Uterus (tissue), 3 donors: ENCODE measurements at regions not wholly inside any gene's neighbourhood (a gene's known extent, or its start where the extent isn't known, plus 50 kb on each side); places are given as distances from the start of the nearest gene placed in this dataset.

Experiments used
- DNase-seq, 2 donors: peaks; one replicate each; pipeline ENCODE4 v3.0.0-alpha.2; 2019 to 2020
- H3K27ac ChIP-seq, 2 donors: fragments of 200-600 bp; sonication (generic); 1 replicate in 1 of 2; 2 replicates in 1 of 2; pipeline ENCODE4 v1.5.1; 2016 to 2018
- H3K27me3 ChIP-seq, 2 donors: fragments of 200-600 bp; sonication (generic); one replicate each; pipeline ENCODE4 v1.5.1; 2018 to 2019; ENCODE audit warnings: control low read depth in 1 of 2
- H3K36me3 ChIP-seq, 2 donors: fragments of 200-600 bp; sonication (generic); one replicate each; pipeline ENCODE4 v1.5.1; 2019; ENCODE audit warnings: control low read depth in 1 of 2
- H3K4me1 ChIP-seq, 2 donors: fragments of 200-600 bp; sonication (generic); one replicate each; pipeline ENCODE4 v1.5.1; 2018 to 2019; ENCODE audit warnings: control low read depth in 1 of 2
- H3K4me3 ChIP-seq, 2 donors: fragments of 200-600 bp; sonication (generic); 1 replicate in 1 of 2; 2 replicates in 1 of 2; pipeline ENCODE4 v1.5.1; 2018 to 2019; ENCODE audit warnings: mild to moderate bottlenecking in 1 of 2
- H3K9me3 ChIP-seq, 2 donors: fragments of 200-600 bp; sonication (generic); one replicate each; pipeline ENCODE4 v1.5.1; 2019; ENCODE audit warnings: control low read depth in 1 of 2
- POLR2A ChIP-seq, 2 donors: fragments of 450-650 bp; IDR thresholded peaks; one replicate each; pipeline ENCODE4 v1.6.1; 2016; ENCODE audit warnings: antibody characterized with exemption in 2 of 2, mild to moderate bottlenecking in 1 of 2, moderate library complexity in 1 of 2
- intact Hi-C: fragments of 100-400 bp; cut with DNase I; formaldehyde crosslinking; loops from one replicate; pipeline ENCODE4 v1.15.1; 2023; ENCODE audit warnings: low total_unique reads
- TF ChIP-seq, protein P1 (sequence below), 4 experiments: fragments of 200-600 bp in 2 of 4; fragments of 450-650 bp in 2 of 4; sonication (generic) in 2 of 4; IDR thresholded peaks; one replicate each; pipeline ENCODE4 v1.5.1; 2016 to 2019; ENCODE audit warnings: antibody characterized with exemption in 4 of 4, mild to moderate bottlenecking in 2 of 4, moderate library complexity in 1 of 4
- donor health status: DM: yes; HTN: yes; CAD: no.

DNA sequence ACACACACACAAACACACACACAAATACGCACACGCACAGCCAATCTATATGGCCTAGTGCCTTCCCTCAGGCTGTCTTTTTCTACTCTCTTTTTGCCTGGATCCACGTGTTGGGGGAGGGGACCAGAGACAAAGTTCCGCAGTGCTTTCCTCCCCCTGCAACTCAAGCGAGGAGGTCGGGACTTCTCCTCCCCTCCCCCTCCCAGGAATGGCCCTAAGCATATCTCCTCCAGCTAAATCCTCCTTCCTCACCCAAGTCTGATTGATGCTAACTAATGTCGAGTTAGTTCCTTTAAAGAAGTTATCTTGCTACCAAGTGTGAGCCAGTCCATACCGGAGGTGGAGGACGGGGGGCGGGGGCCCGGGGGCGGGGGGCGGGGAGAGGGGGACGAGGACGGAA lies 141.2 kb upstream of the ZIC3 start:
- intact Hi-C loops = no loop called here
- no peaks in the 10 kb centered on the region for H3K9me3 ChIP-seq
- H3K27me3 ChIP-seq = peaks cover 0 to 69% of the 10 kb centered on the region in 2 donors
- TF ChIP-seq, protein P1, sequence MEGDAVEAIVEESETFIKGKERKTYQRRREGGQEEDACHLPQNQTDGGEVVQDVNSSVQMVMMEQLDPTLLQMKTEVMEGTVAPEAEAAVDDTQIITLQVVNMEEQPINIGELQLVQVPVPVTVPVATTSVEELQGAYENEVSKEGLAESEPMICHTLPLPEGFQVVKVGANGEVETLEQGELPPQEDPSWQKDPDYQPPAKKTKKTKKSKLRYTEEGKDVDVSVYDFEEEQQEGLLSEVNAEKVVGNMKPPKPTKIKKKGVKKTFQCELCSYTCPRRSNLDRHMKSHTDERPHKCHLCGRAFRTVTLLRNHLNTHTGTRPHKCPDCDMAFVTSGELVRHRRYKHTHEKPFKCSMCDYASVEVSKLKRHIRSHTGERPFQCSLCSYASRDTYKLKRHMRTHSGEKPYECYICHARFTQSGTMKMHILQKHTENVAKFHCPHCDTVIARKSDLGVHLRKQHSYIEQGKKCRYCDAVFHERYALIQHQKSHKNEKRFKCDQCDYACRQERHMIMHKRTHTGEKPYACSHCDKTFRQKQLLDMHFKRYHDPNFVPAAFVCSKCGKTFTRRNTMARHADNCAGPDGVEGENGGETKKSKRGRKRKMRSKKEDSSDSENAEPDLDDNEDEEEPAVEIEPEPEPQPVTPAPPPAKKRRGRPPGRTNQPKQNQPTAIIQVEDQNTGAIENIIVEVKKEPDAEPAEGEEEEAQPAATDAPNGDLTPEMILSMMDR (IDR thresholded peaks at IDR 0.05) = no peak
- no peak for TF ChIP-seq POLR2A (IDR thresholded peaks at IDR 0.05)
- H3K36me3 ChIP-seq = no peaks in the 10 kb centered on the region
- no peak for DNase-seq
- H3K4me3 ChIP-seq = no peak overlapping the region
- H3K27ac ChIP-seq = no peak overlapping the region
- H3K4me1 ChIP-seq = no peaks in the 10 kb centered on the region

DNA sequence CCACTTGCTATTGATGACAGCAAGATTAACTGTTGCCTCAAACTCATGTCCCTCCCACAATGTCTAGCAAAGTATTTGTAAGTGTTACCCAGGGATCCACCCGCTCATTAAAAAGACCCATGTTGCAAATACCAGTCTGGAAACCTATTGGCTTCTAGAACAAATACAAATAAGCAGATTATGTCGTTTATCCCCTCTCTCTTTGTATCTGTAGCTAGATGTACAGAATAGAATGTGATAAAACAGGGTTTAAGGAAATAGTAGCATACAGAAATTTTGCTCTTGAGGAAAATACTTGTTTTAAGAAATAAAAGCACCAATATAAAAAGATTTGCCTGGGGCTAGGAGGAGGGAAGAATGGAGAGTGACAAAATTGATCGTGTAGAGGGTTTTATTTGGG lies 142.7 kb upstream of the ZIC3 start:
- Histone ChIP-seq H3K9me3 (no peaks in the 10 kb centered on the region), H3K27me3 (peaks cover 0 to 66% of the 10 kb centered on the region in 2 donors), H3K36me3 (no peaks in the 10 kb centered on the region), H3K4me3 (no peak overlapping the region), H3K27ac (no peak overlapping the region), H3K4me1 (no peaks in the 10 kb centered on the region)
- DNase-seq = no peak
- TF ChIP-seq, protein P1 (IDR thresholded peaks at IDR 0.05) = no peak
- no peak for TF ChIP-seq POLR2A (IDR thresholded peaks at IDR 0.05)
- intact Hi-C loops = no loop called here

DNA sequence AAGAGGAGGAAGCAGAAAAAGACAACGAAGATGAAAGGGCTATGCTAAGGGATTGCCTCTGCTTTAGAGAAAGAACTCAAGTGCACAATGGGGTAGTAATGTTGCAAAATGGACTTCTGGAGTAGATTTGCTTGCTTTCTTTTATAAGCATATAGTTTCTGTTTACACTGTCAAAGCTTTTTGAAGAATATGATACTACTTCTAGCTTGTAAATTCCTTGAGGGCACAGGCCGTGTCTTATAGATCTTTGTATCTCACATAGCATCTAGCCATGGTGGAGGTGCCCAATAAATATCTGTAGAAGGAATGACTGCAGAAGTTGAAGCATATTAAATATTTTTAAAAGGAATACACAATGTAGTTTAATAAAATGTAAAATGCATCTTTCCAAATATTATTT lies 147.8 kb upstream of the ZIC3 start:
- H3K27ac ChIP-seq = no peak overlapping the region
- H3K27me3 ChIP-seq = peaks cover 0 to 28% of the 10 kb centered on the region in 2 donors
- no peak for DNase-seq
- TF ChIP-seq, protein P1 (IDR thresholded peaks at IDR 0.05) = no peak
- no peak for TF ChIP-seq POLR2A (IDR thresholded peaks at IDR 0.05)
- H3K9me3 ChIP-seq = no peaks in the 10 kb centered on the region
- intact Hi-C loops = no loop called here
- H3K36me3 ChIP-seq = no peaks in the 10 kb centered on the region
- no peaks in the 10 kb centered on the region for H3K4me1 ChIP-seq
- H3K4me3 ChIP-seq = no peak overlapping the region

DNA sequence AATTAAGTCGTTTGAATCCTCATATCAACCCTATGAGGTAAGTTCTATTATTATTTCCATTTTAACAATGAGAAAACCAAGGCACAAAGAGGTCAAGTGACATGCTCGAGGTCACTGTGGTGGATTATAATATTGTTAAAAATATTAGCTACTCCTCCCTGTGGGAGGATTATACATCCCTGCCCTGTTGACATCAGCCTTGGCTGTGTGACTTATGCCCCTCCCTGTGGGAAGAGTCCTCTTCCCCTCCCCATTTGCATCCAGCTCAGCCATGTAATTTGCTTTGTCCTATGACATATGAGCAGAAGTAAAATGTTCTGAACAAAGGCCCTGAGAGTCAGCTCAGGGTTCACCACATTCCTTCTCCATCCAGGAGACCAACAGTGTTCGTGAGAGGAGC lies 152.7 kb upstream of the ZIC3 start:
- TF ChIP-seq, protein P1 (IDR thresholded peaks at IDR 0.05) = no peak
- no peak for TF ChIP-seq POLR2A (IDR thresholded peaks at IDR 0.05)
- intact Hi-C loops = no loop called here
- peaks cover 0 to 13% of the 10 kb centered on the region in 2 donors for H3K27me3 ChIP-seq
- no peaks in the 10 kb centered on the region for H3K4me1 ChIP-seq
- H3K4me3 ChIP-seq = no peak overlapping the region
- no peak for DNase-seq
- H3K27ac ChIP-seq = no peak overlapping the region
- no peaks in the 10 kb centered on the region for H3K9me3 ChIP-seq
- no peaks in the 10 kb centered on the region for H3K36me3 ChIP-seq

DNA sequence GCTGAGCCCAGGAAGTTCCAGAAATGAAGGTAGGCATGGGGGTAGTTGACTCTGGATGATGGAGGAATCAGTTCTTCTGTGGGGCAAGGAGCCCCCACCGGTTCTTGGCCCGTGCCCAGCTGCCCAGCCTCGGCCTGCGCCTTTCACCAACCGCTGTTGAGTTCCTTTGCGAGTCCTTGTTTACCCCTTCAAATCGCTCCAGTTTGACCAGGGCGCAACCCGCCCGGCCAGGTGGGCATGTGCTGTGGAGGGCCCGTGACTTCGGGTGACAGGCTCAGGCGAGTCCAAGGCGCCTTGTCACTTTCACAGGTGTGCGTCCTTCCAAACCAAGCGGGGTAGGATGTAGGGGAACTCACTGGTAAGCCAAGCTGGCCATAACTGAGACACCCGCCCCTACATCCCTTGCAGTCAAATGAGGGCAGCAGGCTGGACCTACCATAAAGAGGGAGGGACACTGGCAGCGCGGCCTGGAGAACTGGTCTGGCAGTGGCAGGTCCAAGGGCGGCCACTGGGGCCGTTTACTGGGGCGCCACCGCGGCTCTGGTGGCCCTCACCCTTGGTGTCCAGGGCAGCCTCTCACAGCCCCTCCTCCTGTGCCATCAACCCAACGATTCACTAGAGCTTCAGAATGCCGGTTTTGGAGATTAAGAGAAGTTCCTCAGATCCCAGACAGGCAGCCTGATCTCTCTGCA lies 160.3 kb upstream of the ZIC3 start:
- no peaks in the 10 kb centered on the region for H3K4me1 ChIP-seq
- intact Hi-C loops = no loop called here
- no peaks in the 10 kb centered on the region for H3K36me3 ChIP-seq
- no peak for TF ChIP-seq POLR2A (IDR thresholded peaks at IDR 0.05)
- TF ChIP-seq, protein P1 (IDR thresholded peaks at IDR 0.05) = no peak
- no peak overlapping the region for H3K4me3 ChIP-seq
- no peaks in the 10 kb centered on the region for H3K9me3 ChIP-seq
- H3K27ac ChIP-seq = no peak overlapping the region
- no peak for DNase-seq
- peaks cover 0 to 6% of the 10 kb centered on the region in 2 donors for H3K27me3 ChIP-seq
